Heart left ventricle (tissue), 13 donors: ENCODE measurements at regions not wholly inside any gene's neighbourhood (a gene's known extent, or its start where the extent isn't known, plus 50 kb on each side); places are given as distances from the start of the nearest gene placed in this dataset.

Source experiments
- CTCF ChIP-seq, 12 donors: fragments of 200-600 bp; sonication (generic) in 4 of 12; IDR thresholded peaks; one replicate each; pipeline versions ENCODE4 v1.5.0 to v1.8.0; 2018 to 2022; ENCODE audit warnings: antibody characterized with exemption in 12 of 12, mild to moderate bottlenecking in 5 of 12
- POLR2A ChIP-seq, 2 donors: fragments of 450-650 bp; IDR thresholded peaks; one replicate each; pipeline ENCODE4 v1.6.1; 2017; ENCODE audit warnings: antibody characterized with exemption in 2 of 2, mild to moderate bottlenecking in 2 of 2, moderate library complexity in 2 of 2
- donor health status: ischemic (EF 13 %, LVEDD 7.1; RV severe dilation, severe dysfunction).
- donor health status: DM: no; HTN: yes; CAD: no.
- donor health status: DM: no; HTN: no; CAD: no.
- donor health status: ischemic (EF 25% LVEDD 6.9; RV normal size, moderate dysfunction).
- donor health status: ischemic (EF 25% LVEDD 5.7; RV mildly dilated, moderate dysfunction).
- donor health status: ischemic (EF 35%, LVEDD 5.7; RV mildly dilated, moderate dysfunction).
- donor health status: nonischemic (EF 11% LVEDD 7.7; RV severe dilation, severe dysfunction).
- donor health status: DM: yes; HTN: yes; CAD: no.
- donor health status: PGD.
- donor health status: ischemic (EF 29% LVEDD 5.4; RV normal size, mild dysfunction).
- donor health status: nonischemic (EF 23%, LVEDD 6.1; RV moderate dilation, normal function).

- TF ChIP-seq CTCF (IDR thresholded peaks at IDR 0.05): no peak
- no peak for TF ChIP-seq POLR2A (IDR thresholded peaks at IDR 0.05)
Observed at GRCh38 chr15:24394303-24394702, 281.3 kb upstream of the NPAP1 start.
